NOMO-1 treated with DMSO at 0.1 percent for 48 hours (cell line): ENCODE measurements at regions not wholly inside any gene's neighbourhood (a gene's known extent, or its start where the extent isn't known, plus 50 kb on each side); places are given as distances from the start of the nearest gene placed in this dataset.

Source experiments
- DNase-seq: peaks from one replicate; lab custom pipeline; 2025; ENCODE audit not compliant: unreplicated experiment; lab: John Stamatoyannopoulos, UW

GRCh38 chr16:85520853-85521521 lies 92.1 kb upstream of the GSE1 start:
- no peak for DNase-seq

GRCh38 chr16:85521552-85522307 lies 91.4 kb upstream of the GSE1 start:
- DNase-seq = no peak

GRCh38 chr16:85522308-85522841 lies 90.7 kb upstream of the GSE1 start:
- DNase-seq = no peak

GRCh38 chr16:85522842-85523601 lies 90.1 kb upstream of the GSE1 start:
- no peak for DNase-seq

GRCh38 chr16:85523602-85524364 lies 89.3 kb upstream of the GSE1 start:
- no peak for DNase-seq

GRCh38 chr16:85524365-85524629 lies 88.8 kb upstream of the GSE1 start:
- no peak for DNase-seq

- peak; percentile 92 for DNase-seq
Measured at GRCh38 chr16:85524630-85525419, 88.3 kb upstream of the GSE1 start.

- no peak for DNase-seq
Measured at GRCh38 chr16:85525420-85526184, 87.5 kb upstream of the GSE1 start.

GRCh38 chr16:85526185-85526974 lies 86.7 kb upstream of the GSE1 start:
- DNase-seq = no peak

GRCh38 chr16:85527042-85527766 lies 85.9 kb upstream of the GSE1 start:
- DNase-seq = no peak

- no peak for DNase-seq
Measured at GRCh38 chr16:85527767-85528297, 85.3 kb upstream of the GSE1 start.

- DNase-seq = no peak
Measured at GRCh38 chr16:85528528-85529387, 84.4 kb upstream of the GSE1 start.

GRCh38 chr16:85529489-85530369 lies 83.4 kb upstream of the GSE1 start:
- DNase-seq = no peak

- DNase-seq = no peak
Measured at GRCh38 chr16:85530370-85530739, 82.8 kb upstream of the GSE1 start.

- no peak for DNase-seq
Measured at GRCh38 chr16:85531516-85531915, 81.6 kb upstream of the GSE1 start.

GRCh38 chr16:85532147-85532546 lies 81.0 kb upstream of the GSE1 start:
- DNase-seq = no peak
